ENCODE measurements at regions not wholly inside any gene's neighbourhood (a gene's known extent, or its start where the extent isn't known, plus 50 kb on each side); places are given as distances from the start of the nearest gene placed in this dataset.

- in situ Hi-C loops (cut with HindIII; ENCODE audit: low pct_unique_long_range_greater_than_20kb, low sequenced_read_pairs), result no loop called here
- DNase-seq (ENCODE audit: low read depth, low spot score), result no peak
Observed at GRCh38 chr1:59089922-59090457, 206.9 kb upstream of the FGGY start.

- in situ Hi-C loops (cut with HindIII; ENCODE audit: low pct_unique_long_range_greater_than_20kb, low sequenced_read_pairs), result no loop called here
- DNase-seq (ENCODE audit: low read depth, low spot score), result no peak
Observed at GRCh38 chr1:59092126-59092525, 204.8 kb upstream of the FGGY start.

- DNase-seq (ENCODE audit: low read depth, low spot score), result no peak
- in situ Hi-C loops (cut with HindIII; ENCODE audit: low pct_unique_long_range_greater_than_20kb, low sequenced_read_pairs), result no loop called here
Observed at GRCh38 chr1:59094001-59094400, 202.9 kb upstream of the FGGY start.

GRCh38 chr1:59096501-59096900 is 200.4 kb upstream of the FGGY start:
- no peak for DNase-seq (ENCODE audit: low read depth, low spot score)
- in situ Hi-C loops (cut with HindIII; ENCODE audit: low pct_unique_long_range_greater_than_20kb, low sequenced_read_pairs), result no loop called here

- in situ Hi-C loops (cut with HindIII; ENCODE audit: low pct_unique_long_range_greater_than_20kb, low sequenced_read_pairs), result no loop called here
- no peak for DNase-seq (ENCODE audit: low read depth, low spot score)
Observed at GRCh38 chr1:59098655-59099054, 198.2 kb upstream of the FGGY start.

- in situ Hi-C loops (cut with HindIII; ENCODE audit: low pct_unique_long_range_greater_than_20kb, low sequenced_read_pairs), result no loop called here
- no peak for DNase-seq (ENCODE audit: low read depth, low spot score)
Observed at GRCh38 chr1:59100708-59101374, 196.1 kb upstream of the FGGY start.

GRCh38 chr1:59101518-59101917 is 195.4 kb upstream of the FGGY start:
- DNase-seq (ENCODE audit: low read depth, low spot score), result no peak
- in situ Hi-C loops (cut with HindIII; ENCODE audit: low pct_unique_long_range_greater_than_20kb, low sequenced_read_pairs), result no loop called here

- DNase-seq (ENCODE audit: low read depth, low spot score), result no peak
- in situ Hi-C loops (cut with HindIII; ENCODE audit: low pct_unique_long_range_greater_than_20kb, low sequenced_read_pairs), result no loop called here
Observed at GRCh38 chr1:59103457-59103856, 193.4 kb upstream of the FGGY start.

GRCh38 chr1:59104191-59104760 is 192.6 kb upstream of the FGGY start:
- in situ Hi-C loops (cut with HindIII; ENCODE audit: low pct_unique_long_range_greater_than_20kb, low sequenced_read_pairs), result no loop called here
- DNase-seq (ENCODE audit: low read depth, low spot score), result no peak

GRCh38 chr1:59105548-59106507 is 191.1 kb upstream of the FGGY start:
- DNase-seq (ENCODE audit: low read depth, low spot score), result no peak
- in situ Hi-C loops (cut with HindIII; ENCODE audit: low pct_unique_long_range_greater_than_20kb, low sequenced_read_pairs), result no loop called here

- in situ Hi-C loops (cut with HindIII; ENCODE audit: low pct_unique_long_range_greater_than_20kb, low sequenced_read_pairs), result no loop called here
- DNase-seq (ENCODE audit: low read depth, low spot score), result no peak
Observed at GRCh38 chr1:59107516-59107915, 189.4 kb upstream of the FGGY start.

GRCh38 chr1:59107916-59108315 is 189.0 kb upstream of the FGGY start:
- in situ Hi-C loops (cut with HindIII; ENCODE audit: low pct_unique_long_range_greater_than_20kb, low sequenced_read_pairs), result no loop called here

GRCh38 chr1:59108481-59109317 is 188.2 kb upstream of the FGGY start:
- DNase-seq (ENCODE audit: low read depth, low spot score), result no peak
- in situ Hi-C loops (cut with HindIII; ENCODE audit: low pct_unique_long_range_greater_than_20kb, low sequenced_read_pairs), result no loop called here

More at GRCh38 chr1:59107916-59108315, 189.0 kb upstream of the FGGY start:
- no peak for DNase-seq (ENCODE audit: low read depth, low spot score)

GRCh38 chr1:59110271-59110670 is 186.6 kb upstream of the FGGY start:
- DNase-seq (ENCODE audit: low read depth, low spot score), result no peak
- in situ Hi-C loops (cut with HindIII; ENCODE audit: low pct_unique_long_range_greater_than_20kb, low sequenced_read_pairs), result no loop called here

- no peak for DNase-seq (ENCODE audit: low read depth, low spot score)
- in situ Hi-C loops (cut with HindIII; ENCODE audit: low pct_unique_long_range_greater_than_20kb, low sequenced_read_pairs), result no loop called here
Observed at GRCh38 chr1:59113876-59114457, 182.9 kb upstream of the FGGY start.

- in situ Hi-C loops (cut with HindIII; ENCODE audit: low pct_unique_long_range_greater_than_20kb, low sequenced_read_pairs), result no loop called here
- DNase-seq (ENCODE audit: low read depth, low spot score), result no peak
Observed at GRCh38 chr1:59115865-59116264, 181.0 kb upstream of the FGGY start.

- in situ Hi-C loops (cut with HindIII; ENCODE audit: low pct_unique_long_range_greater_than_20kb, low sequenced_read_pairs), result no loop called here
- no peak for DNase-seq (ENCODE audit: low read depth, low spot score)
Observed at GRCh38 chr1:59116920-59117542, 179.9 kb upstream of the FGGY start.
